Skin of body (tissue), 1 donor: ENCODE measurements at regions not wholly inside any gene's neighbourhood (a gene's known extent, or its start where the extent isn't known, plus 50 kb on each side); places are given as distances from the start of the nearest gene placed in this dataset.

Experiments
- DNase-seq: peaks from one replicate; lab custom pipeline; 2025; lab: John Stamatoyannopoulos, UW

DNA sequence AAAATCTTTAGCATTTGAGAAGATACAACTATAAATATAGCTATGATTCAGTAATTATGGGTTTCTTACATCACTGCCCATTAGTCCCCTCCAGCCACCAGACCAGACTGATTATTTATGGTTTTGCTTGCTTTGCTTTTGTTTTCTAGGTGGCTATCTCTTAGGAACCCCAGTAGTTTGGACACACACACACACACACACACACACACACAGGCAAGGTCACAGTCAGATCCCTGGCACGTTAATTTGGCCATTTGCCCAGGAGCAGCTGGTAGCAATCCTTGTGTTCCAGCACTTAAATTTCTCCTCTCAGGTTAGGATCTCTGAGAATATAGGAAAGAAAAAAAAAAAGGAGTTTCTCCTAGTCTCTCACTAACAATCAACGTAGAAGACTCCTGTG is 90.2 kb upstream of the RESF1 start:
- DNase-seq = no peak

- no peak for DNase-seq
These were observed 91.9 kb upstream of the RESF1 start for GRCh38 chr12:31867292-31867691.

- no peak for DNase-seq
These were observed 92.7 kb upstream of the RESF1 start for GRCh38 chr12:31866523-31866922.

GRCh38 chr12:31865023-31865422 is 94.2 kb upstream of the RESF1 start:
- no peak for DNase-seq

DNA sequence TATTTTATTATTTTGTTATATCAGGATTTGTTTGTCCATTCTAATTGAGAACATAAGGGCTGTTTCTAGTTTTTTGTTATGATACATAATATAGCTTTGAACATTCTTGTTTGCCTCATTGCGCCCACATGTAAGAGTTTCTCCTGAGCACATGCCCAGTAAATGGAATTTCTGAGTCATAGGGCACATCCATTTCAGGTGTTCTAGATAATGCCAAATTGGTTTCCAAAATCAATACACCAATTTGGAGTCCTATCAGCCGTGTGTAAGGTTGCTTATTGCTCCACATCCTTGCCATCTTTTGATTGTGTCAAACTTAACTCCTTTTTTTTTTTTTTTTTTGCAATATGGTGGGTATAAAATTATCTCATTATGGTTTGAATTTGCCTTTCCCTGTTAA is 97.9 kb upstream of the RESF1 start:
- DNase-seq = no peak

GRCh38 chr12:31860401-31860800 is 98.8 kb upstream of the RESF1 start:
- DNase-seq = no peak

DNA sequence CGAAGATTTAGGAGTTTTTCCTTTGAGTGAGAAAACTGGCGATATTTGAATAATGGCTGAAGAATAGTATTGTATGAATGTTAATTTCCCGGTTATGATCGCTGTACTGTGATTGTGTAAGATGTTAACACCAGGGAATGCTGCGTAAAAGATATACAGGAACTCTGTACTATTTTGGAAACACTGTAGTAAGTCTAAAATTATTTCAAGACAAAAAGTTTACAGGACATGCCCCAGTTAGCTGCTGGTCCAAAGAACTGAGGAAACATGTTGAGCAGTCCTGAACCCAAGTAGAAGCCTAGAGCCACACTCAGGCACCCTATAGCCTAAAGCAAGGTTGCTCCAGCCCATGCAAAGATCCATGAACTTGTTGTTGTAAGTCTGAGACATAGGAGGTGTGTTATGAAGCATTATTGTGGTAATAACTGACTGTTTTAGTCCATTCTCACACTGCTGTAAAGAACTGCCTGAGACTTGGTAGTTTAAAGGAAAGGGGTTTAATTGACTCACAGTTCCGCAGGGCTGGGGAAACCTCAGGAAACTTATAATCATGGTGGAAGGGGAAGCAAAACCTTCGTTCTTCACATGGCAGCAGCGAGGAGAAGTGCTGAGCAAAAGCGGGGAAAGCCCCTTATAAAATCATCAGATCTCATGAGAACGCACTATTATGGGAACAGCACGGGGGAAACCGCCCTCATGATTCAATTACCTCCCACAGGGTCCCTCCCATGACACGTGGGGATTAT is 99.8 kb upstream of the RESF1 start:
- no peak for DNase-seq

GRCh38 chr12:31855427-31855826 is 103.8 kb upstream of the RESF1 start:
- no peak for DNase-seq

DNA sequence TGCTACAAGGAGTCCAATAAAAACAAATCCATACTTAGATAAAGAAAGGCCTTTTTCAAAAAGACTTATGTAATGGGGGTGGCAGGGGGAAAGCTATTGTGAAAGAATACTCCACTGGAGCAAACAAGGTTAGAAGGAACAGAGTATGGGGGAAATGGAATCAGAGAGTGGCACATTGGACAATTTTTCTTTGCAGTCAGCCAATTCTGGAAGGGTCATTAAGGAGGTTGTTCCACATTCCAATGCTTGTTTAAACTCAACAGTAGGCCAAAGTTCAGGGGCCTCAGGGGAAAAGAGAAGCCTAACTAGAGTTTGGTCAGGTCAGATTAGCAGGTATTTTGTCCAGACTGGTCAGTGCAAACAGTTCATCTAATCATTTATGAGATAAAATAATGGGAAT is 105.2 kb upstream of the RESF1 start:
- DNase-seq = no peak

DNA sequence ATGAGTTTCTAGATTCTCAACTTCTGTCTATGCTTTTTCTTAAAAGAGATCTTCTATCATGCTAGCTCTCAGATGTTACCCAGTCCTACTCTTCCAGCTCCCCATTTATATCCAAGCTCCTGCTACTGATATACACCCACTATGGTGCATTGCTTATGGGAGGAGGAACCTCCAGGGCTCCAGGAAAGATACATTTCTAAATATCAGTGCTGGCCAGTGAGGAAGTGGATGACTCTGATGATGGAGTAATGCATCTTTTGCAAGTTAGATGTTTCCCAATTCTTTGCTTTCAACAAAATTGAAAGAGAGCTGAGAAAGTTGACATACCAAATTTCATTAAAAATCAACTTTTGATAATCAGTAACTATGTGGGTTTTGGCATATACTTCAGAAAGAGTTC is 105.7 kb upstream of the RESF1 start:
- no peak for DNase-seq

DNA sequence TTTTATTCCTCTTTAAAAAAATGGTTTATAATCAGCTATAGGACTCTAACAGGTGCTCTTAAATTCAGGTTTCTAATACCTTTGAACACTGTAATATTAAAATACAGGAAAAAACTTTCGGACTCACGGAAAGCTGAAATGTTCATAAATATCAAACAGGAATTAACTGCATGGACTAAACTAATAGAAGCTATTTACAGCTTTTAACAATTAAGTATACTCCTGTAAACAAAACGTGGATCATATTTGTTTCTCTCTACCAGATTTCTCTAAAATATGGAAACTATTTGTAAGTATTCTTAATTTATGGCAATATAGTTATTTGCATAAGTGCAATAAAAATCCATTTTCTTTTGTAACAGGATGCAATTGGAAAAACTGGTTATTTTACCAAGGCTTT is 108.9 kb upstream of the RESF1 start:
- no peak for DNase-seq

GRCh38 chr12:31849090-31849687 is 110.0 kb upstream of the RESF1 start:
- DNase-seq = no peak

DNA sequence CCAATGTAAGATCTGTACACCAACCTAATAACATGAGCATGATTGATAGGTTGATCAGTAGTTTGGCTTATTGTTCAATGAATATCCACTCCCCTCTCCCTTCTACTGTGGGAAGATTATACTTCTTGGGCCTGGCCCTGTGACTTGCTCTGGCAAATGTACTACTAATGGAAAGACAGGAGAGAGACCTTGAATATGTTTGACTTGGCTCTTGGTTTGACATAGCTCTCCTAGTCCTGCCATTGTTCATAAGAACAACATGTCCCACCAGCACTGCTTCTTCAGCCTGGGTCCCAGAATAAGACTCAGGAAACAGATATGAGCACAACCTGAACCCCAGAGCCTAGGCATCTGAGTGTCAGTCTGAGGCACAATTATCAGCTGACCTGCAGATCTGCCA is 112.8 kb upstream of the RESF1 start:
- DNase-seq = no peak

- DNase-seq = no peak
These were observed 113.4 kb upstream of the RESF1 start for GRCh38 chr12:31845613-31846322.

DNA sequence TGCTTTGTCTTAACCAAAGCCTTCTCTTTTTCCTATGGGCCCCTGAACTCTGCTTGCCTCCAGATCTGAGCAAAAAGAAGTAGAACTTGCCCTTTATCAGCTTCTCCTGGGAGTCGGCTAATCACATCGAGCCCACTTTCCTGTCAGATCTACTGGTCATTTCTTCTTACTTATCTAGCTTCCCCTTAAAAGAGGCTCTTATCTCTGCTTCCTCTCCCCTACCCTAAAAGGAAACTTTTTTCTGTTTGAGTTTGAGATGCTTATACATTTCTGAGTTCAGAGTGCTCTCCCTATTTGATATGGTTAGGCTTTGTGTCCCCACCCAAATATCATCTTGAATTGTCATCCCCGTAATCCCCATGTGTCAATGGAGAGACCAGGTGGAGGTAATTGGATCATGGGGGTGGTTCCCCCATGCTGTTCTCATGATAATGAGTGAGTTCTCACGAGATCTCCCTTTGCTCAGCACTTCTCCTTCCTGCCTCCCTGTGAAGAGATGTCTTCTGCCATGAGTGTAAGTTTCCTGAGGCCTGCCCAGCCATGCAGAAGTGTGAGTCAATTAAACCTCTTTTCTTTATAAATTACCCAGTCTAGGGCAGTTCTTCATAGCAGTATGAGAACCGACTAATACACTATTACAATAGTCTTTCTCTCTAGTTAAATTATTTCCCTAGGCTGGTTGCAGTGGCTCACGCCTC is 114.7 kb upstream of the AMN1 start:
- DNase-seq = no peak

GRCh38 chr12:31837913-31838312 is 109.1 kb upstream of the AMN1 start:
- no peak for DNase-seq

GRCh38 chr12:31835276-31835882 is 106.6 kb upstream of the AMN1 start:
- no peak for DNase-seq

DNA sequence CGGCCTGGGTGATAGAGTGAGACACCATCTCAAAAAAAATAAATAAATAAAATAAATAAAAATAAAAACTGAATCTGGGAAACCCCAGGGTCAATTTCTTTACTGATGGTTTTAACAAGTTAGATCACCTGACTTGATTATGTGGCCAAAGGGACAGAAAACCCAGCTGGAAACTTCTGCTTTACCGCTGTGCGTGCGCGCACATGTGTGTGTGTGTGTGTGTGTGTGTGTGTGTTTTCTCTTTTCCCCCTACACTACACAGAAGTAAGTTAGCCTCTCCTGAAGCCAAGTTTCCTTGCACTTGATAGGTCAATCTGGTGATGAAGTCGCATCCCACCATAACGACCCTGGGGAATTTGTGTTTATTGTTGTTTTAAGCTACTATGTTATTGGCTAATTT is 105.3 kb upstream of the AMN1 start:
- no peak for DNase-seq

GRCh38 chr12:31832740-31833729 is 104.2 kb upstream of the AMN1 start:
- DNase-seq = no peak

- DNase-seq = no peak
These were observed 99.2 kb upstream of the AMN1 start for GRCh38 chr12:31828071-31828470.

DNA sequence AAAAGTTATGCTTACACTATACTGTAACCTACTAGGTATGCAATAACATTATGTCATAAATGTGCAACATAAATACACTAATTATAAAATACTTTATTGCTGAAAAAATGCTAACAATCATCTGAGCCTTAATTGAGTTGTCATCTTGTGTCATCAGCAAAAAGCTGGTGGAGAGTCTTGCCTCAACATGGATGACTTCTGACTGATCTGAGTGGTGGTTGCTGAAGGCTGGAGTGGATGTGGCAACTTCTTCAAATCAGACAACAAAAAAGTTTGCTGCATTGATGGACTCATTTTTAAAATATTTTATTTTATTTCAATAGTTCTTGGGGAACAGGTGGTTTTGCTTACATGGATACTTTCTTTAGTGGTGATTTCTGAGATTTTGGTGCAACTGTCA is 93.9 kb upstream of the AMN1 start:
- DNase-seq = no peak
